ENCODE measurements at regions not wholly inside any gene's neighbourhood (a gene's known extent, or its start where the extent isn't known, plus 50 kb on each side); places are given as distances from the start of the nearest gene placed in this dataset.

DNA sequence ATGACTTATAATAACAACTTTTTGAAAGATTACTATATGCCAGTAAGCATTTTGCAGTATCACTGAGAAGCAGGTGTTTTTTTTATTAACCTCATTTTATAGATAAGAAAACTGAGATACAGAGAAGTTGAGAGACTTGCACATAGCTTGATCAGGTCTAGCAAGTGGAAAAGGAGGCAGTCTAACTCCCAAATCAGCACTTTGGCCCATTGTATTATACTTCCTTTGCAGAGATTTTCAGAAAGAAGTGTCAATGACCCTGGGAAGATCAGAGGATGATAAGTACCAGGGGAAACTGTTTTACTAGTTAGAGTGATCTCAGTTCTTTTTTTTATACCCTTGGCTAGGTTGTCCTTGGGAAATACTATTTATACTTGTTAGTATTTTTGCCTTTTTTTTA, 358.7 kb downstream of the SQOR start:
- no peak overlapping the region for H3K27ac Mint-ChIP-seq
- no peaks in the 10 kb centered on the region for H3K27me3 Mint-ChIP-seq (ENCODE audit: insufficient read depth)
- Histone ChIP-seq H3K4me1 (ENCODE audit: control insufficient read depth, insufficient read depth, low read length) (no peaks in the 10 kb centered on the region), H3K27ac (ENCODE audit: low read depth, low read length) (no peak overlapping the region), H3K27me3 (ENCODE audit: control insufficient read depth, insufficient read depth, low read length, poor library complexity, severe bottlenecking) (no peaks in the 10 kb centered on the region), H3K36me3 (ENCODE audit: control insufficient read depth, insufficient read depth, low read length) (no peaks in the 10 kb centered on the region), H3K9ac (ENCODE audit: extremely low read depth, low read length, poor library complexity, severe bottlenecking) (no peak overlapping the region), H3K4me3 (ENCODE audit: low read length) (no peak overlapping the region), H3K9me3 (ENCODE audit: control insufficient read depth, low read length) (peaks cover 9% of the 10 kb centered on the region)
- no peaks in the 10 kb centered on the region for H3K36me3 Mint-ChIP-seq (ENCODE audit: low read depth)
- H3K4me3 Mint-ChIP-seq, result no peak overlapping the region
- H3K4me1 Mint-ChIP-seq, result peaks cover 3% of the 10 kb centered on the region
- no peak for TF ChIP-seq CTCF (conservative IDR thresholded peaks at IDR 0.05)
- peaks cover 8% of the 10 kb centered on the region for H3K9me3 Mint-ChIP-seq
- DNase-seq, result no peak

DNA sequence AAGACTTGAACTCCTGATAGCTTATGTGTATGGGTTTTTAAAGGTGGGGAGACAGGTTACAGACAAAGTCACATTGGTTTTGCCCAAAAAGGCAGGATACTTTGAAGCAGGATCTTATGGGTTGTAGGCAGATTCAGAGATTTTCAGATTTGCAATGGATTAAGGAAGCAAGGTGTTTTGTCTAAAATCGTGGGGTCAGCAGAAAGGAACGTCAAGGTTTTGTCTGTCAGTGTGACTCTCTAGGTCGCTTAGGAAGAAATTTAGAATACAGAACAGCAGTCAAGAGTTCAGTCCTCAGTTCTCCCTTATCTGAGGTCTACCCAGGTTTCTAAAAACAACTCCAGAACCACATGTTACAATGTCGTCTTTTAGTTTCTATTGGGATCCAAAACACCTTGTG, 361.0 kb downstream of the SQOR start:
- H3K27me3 ChIP-seq (ENCODE audit: control insufficient read depth, insufficient read depth, low read length, poor library complexity, severe bottlenecking), result no peaks in the 10 kb centered on the region
- H3K9me3 ChIP-seq (ENCODE audit: control insufficient read depth, low read length), result no peaks in the 10 kb centered on the region
- no peaks in the 10 kb centered on the region for H3K27me3 Mint-ChIP-seq (ENCODE audit: insufficient read depth)
- H3K9ac ChIP-seq (ENCODE audit: extremely low read depth, low read length, poor library complexity, severe bottlenecking), result no peak overlapping the region
- H3K4me1 Mint-ChIP-seq, result peaks cover 3% of the 10 kb centered on the region
- no peaks in the 10 kb centered on the region for H3K36me3 Mint-ChIP-seq (ENCODE audit: low read depth)
- H3K9me3 Mint-ChIP-seq, result peaks cover 4% of the 10 kb centered on the region
- H3K4me3 Mint-ChIP-seq, result no peak overlapping the region
- no peak overlapping the region for H3K4me3 ChIP-seq (ENCODE audit: low read length)
- DNase-seq, result no peak
- WGBS, 2 experiments (ENCODE audit: insufficient coverage in 1 of 2, insufficient read length in 1 of 2), result 92 to 93% methylated on average over 3 to 4 of the region's 4 CpGs
- no peaks in the 10 kb centered on the region for H3K36me3 ChIP-seq (ENCODE audit: control insufficient read depth, insufficient read depth, low read length)
- no peaks in the 10 kb centered on the region for H3K4me1 ChIP-seq (ENCODE audit: control insufficient read depth, insufficient read depth, low read length)
- H3K27ac Mint-ChIP-seq, result no peak overlapping the region
- TF ChIP-seq CTCF (conservative IDR thresholded peaks at IDR 0.05), result no peak
- no peak overlapping the region for H3K27ac ChIP-seq (ENCODE audit: low read depth, low read length)

DNA sequence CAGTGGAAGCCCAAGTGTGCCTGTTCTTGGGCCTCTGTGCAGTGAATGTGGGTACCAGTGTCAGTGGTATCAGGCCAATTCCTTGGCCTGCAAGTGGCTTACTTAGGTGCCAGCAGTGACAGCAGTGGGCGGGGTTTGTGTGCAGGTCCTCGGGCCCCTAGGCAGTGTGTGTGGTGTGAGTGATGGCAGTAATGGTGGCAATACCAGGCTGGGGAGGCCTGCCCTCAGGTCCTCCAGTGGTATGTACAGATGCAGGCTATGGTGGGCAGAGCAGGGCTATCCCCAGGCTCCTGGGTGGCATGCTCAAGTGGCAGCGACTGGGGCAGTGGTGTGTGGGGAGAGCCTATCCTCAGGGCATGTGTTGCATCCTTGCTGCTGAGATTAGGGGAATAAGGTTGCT, 379.7 kb downstream of the SQOR start:
- peaks cover 10% of the 10 kb centered on the region for H3K9me3 ChIP-seq (ENCODE audit: control insufficient read depth, low read length)
- H3K27me3 ChIP-seq (ENCODE audit: control insufficient read depth, insufficient read depth, low read length, poor library complexity, severe bottlenecking), result no peaks in the 10 kb centered on the region
- no peaks in the 10 kb centered on the region for H3K36me3 ChIP-seq (ENCODE audit: control insufficient read depth, insufficient read depth, low read length)
- Mint-ChIP-seq H3K4me3 (no peak overlapping the region), H3K9me3 (peaks cover 32% of the 10 kb centered on the region), H3K27me3 (ENCODE audit: insufficient read depth) (no peaks in the 10 kb centered on the region), H3K27ac (no peak overlapping the region), H3K4me1 (no peaks in the 10 kb centered on the region), H3K36me3 (ENCODE audit: low read depth) (peaks cover 3% of the 10 kb centered on the region)
- no peak for TF ChIP-seq CTCF (conservative IDR thresholded peaks at IDR 0.05)
- H3K27ac ChIP-seq (ENCODE audit: low read depth, low read length), result no peak overlapping the region
- DNase-seq, result no peak
- no peaks in the 10 kb centered on the region for H3K4me1 ChIP-seq (ENCODE audit: control insufficient read depth, insufficient read depth, low read length)
- no peak overlapping the region for H3K4me3 ChIP-seq (ENCODE audit: low read length)
- no peak overlapping the region for H3K9ac ChIP-seq (ENCODE audit: extremely low read depth, low read length, poor library complexity, severe bottlenecking)
- WGBS, 2 experiments (ENCODE audit: insufficient coverage in 1 of 2, insufficient read length in 1 of 2), result 93% methylated on average over 3 of the region's 3 CpGs; no CpG with 5 or more reads in 1 of the 2 experiments
